ENCODE measurements at regions not wholly inside any gene's neighbourhood (a gene's known extent, or its start where the extent isn't known, plus 50 kb on each side); places are given as distances from the start of the nearest gene placed in this dataset. TPM values are rescaled to one million over a fixed set of nuclear protein-coding genes. Genes with fewer than 3 reads are reported as not detected.

DNA sequence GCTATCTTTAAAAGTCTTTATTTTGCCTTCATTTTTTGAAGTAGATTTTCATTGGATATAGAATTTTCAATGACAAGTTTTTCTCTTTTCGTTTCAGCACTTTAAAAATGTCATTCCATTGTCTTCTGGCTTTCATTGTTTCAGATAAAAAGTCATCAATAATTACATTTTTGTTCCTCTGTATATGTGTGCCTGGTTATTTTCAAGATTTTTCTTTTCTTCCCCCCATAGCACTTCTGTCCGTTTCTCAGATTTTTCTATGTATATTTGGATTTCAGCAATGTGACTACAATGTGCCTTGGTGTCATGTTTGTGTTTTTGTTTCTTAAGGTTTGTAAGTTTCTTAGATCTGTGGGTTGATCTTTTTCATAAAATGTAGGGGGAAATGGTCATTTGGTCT is 66.3 kb upstream of the HSD17B12 start:
- Mint-ChIP-seq H3K4me3 (ENCODE audit: unreplicated experiment) (no peak overlapping the region), H3K27me3 (ENCODE audit: insufficient read depth, unreplicated experiment) (peaks cover 21% of the 10 kb centered on the region), H3K27ac (ENCODE audit: unreplicated experiment) (no peak overlapping the region), H3K36me3 (ENCODE audit: insufficient read depth, unreplicated experiment) (no peaks in the 10 kb centered on the region), H3K9me3 (ENCODE audit: unreplicated experiment) (peaks cover 34% of the 10 kb centered on the region), H3K4me1 (ENCODE audit: low read depth, unreplicated experiment) (no peaks in the 10 kb centered on the region)
- ChIA-PET POLR2A (no interaction called here), CTCF (no interaction called here)
- Histone ChIP-seq H3K27me3 (replicated peaks; ENCODE audit: control insufficient read depth, insufficient read depth, low read length) (no peaks in the 10 kb centered on the region), H3K4me1 (no peaks in the 10 kb centered on the region), H3K4me3 (ENCODE audit: low read depth, low read length) (no peak overlapping the region), H3K36me3 (ENCODE audit: control insufficient read depth, insufficient read depth, low read length) (no peaks in the 10 kb centered on the region), H3K9me3 (peaks cover 14% of the 10 kb centered on the region)
- intact Hi-C loops (cut with micrococcal nuclease; ENCODE audit: unreplicated experiment), result no loop called here
- DNase-seq, result no peak
- TF ChIP-seq, protein P1, sequence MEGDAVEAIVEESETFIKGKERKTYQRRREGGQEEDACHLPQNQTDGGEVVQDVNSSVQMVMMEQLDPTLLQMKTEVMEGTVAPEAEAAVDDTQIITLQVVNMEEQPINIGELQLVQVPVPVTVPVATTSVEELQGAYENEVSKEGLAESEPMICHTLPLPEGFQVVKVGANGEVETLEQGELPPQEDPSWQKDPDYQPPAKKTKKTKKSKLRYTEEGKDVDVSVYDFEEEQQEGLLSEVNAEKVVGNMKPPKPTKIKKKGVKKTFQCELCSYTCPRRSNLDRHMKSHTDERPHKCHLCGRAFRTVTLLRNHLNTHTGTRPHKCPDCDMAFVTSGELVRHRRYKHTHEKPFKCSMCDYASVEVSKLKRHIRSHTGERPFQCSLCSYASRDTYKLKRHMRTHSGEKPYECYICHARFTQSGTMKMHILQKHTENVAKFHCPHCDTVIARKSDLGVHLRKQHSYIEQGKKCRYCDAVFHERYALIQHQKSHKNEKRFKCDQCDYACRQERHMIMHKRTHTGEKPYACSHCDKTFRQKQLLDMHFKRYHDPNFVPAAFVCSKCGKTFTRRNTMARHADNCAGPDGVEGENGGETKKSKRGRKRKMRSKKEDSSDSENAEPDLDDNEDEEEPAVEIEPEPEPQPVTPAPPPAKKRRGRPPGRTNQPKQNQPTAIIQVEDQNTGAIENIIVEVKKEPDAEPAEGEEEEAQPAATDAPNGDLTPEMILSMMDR (IDR thresholded peaks at IDR 0.05; ENCODE audit: insufficient read depth in 1 of 2, low read depth in 1 of 2, low read length in 1 of 2, severe bottlenecking in 1 of 2, unreplicated experiment in 1 of 2), result no peak
- BruUV-seq (replicated peaks), result no TSS peak

DNA sequence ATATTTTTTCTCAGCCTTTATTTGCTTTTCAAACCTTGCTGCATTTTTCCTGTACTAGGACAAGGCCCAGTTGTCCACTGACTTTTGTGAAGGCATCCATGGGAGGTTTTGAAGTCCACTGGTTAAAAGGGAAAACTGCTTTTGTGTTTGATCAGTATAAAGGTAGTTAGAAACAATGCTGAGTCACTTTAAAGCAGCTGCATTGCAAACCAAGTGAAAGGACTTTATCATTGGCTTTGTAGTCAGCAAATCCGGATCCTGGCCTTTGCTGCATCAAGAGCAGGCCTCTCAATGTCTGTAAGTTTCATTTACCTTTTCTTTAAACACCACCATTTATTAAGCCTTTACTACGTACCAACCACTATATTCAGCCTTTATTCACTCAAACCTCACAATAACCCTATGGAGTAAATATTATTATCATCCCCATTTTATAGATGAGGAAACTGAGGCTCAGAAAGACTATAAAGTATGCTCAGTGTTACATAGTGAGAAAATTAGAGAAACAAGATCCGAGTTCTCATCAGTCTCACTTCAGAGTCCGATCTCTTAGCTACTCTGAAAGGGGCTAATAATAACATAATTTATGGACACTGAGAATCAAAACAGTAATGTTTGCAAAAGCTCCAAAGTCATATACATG is 60.6 kb upstream of the HSD17B12 start:
- intact Hi-C loops (cut with micrococcal nuclease; ENCODE audit: unreplicated experiment), result no loop called here
- Mint-ChIP-seq H3K36me3 (ENCODE audit: insufficient read depth, unreplicated experiment) (no peaks in the 10 kb centered on the region), H3K27me3 (ENCODE audit: insufficient read depth, unreplicated experiment) (peaks cover 14% of the 10 kb centered on the region), H3K9me3 (ENCODE audit: unreplicated experiment) (peaks cover 13% of the 10 kb centered on the region), H3K4me3 (ENCODE audit: unreplicated experiment) (no peak overlapping the region), H3K4me1 (ENCODE audit: low read depth, unreplicated experiment) (no peaks in the 10 kb centered on the region), H3K27ac (ENCODE audit: unreplicated experiment) (no peak overlapping the region)
- Histone ChIP-seq H3K27me3 (replicated peaks; ENCODE audit: control insufficient read depth, insufficient read depth, low read length) (no peaks in the 10 kb centered on the region), H3K4me1 (no peaks in the 10 kb centered on the region), H3K36me3 (ENCODE audit: control insufficient read depth, insufficient read depth, low read length) (no peaks in the 10 kb centered on the region), H3K4me3 (ENCODE audit: low read depth, low read length) (no peak overlapping the region), H3K9me3 (peaks cover 1% of the 10 kb centered on the region; the same call in 1 of the 2 replicates)
- TF ChIP-seq, protein P1 (IDR thresholded peaks at IDR 0.05; ENCODE audit: insufficient read depth in 1 of 2, low read depth in 1 of 2, low read length in 1 of 2, severe bottlenecking in 1 of 2, unreplicated experiment in 1 of 2), result no peak
- no peak for DNase-seq
- CTCF ChIA-PET, result no interaction called here
- POLR2A ChIA-PET, result no interaction called here
- no TSS peak for BruUV-seq (replicated peaks)

DNA sequence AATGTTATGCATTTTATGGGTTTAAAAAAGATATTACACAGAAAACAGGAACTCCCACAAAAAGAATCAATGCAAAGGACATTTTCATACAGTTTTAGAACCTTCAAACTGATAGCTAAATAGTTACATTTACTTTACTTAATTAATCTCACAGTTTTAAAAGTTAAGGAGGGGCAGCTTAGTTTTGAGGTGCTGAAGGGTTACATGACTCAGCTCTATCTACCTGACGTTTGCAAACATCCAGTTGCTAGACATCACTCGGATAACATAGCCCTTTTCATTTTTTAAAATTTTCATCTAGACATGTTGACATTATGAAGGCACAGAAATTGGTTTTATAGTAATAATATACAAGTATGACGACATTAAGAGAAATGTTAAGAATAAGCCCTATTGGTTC is 53.7 kb upstream of the HSD17B12 start:
- TF ChIP-seq, protein P1 (IDR thresholded peaks at IDR 0.05; ENCODE audit: insufficient read depth in 1 of 2, low read depth in 1 of 2, low read length in 1 of 2, severe bottlenecking in 1 of 2, unreplicated experiment in 1 of 2), result no peak
- CTCF ChIA-PET, result no interaction called here
- no peak for DNase-seq
- H3K27me3 ChIP-seq (replicated peaks; ENCODE audit: control insufficient read depth, insufficient read depth, low read length), result no peaks in the 10 kb centered on the region; the same call in 1 of the 2 replicates
- no peaks in the 10 kb centered on the region for H3K36me3 ChIP-seq (ENCODE audit: control insufficient read depth, insufficient read depth, low read length)
- H3K4me3 ChIP-seq (ENCODE audit: low read depth, low read length), result no peak overlapping the region
- Mint-ChIP-seq H3K27me3 (ENCODE audit: insufficient read depth, unreplicated experiment) (peaks cover 8% of the 10 kb centered on the region), H3K36me3 (ENCODE audit: insufficient read depth, unreplicated experiment) (no peaks in the 10 kb centered on the region), H3K9me3 (ENCODE audit: unreplicated experiment) (no peaks in the 10 kb centered on the region), H3K4me1 (ENCODE audit: low read depth, unreplicated experiment) (no peaks in the 10 kb centered on the region), H3K27ac (ENCODE audit: unreplicated experiment) (no peak overlapping the region), H3K4me3 (ENCODE audit: unreplicated experiment) (no peak overlapping the region)
- no peaks in the 10 kb centered on the region for H3K9me3 ChIP-seq
- no peaks in the 10 kb centered on the region for H3K4me1 ChIP-seq
- POLR2A ChIA-PET, result no interaction called here
- intact Hi-C loops (cut with micrococcal nuclease; ENCODE audit: unreplicated experiment), result no loop called here
- no TSS peak for BruUV-seq (replicated peaks)

Small RNA genes lying in the stretch of these regions (microRNA-seq; reads per million reads assigned to microRNA genes)
- gene MIR129-2 (not detected), gene MIR670 (not detected)
